ENCODE measurements at regions not wholly inside any gene's neighbourhood (a gene's known extent, or its start where the extent isn't known, plus 50 kb on each side); places are given as distances from the start of the nearest gene placed in this dataset.

DNA sequence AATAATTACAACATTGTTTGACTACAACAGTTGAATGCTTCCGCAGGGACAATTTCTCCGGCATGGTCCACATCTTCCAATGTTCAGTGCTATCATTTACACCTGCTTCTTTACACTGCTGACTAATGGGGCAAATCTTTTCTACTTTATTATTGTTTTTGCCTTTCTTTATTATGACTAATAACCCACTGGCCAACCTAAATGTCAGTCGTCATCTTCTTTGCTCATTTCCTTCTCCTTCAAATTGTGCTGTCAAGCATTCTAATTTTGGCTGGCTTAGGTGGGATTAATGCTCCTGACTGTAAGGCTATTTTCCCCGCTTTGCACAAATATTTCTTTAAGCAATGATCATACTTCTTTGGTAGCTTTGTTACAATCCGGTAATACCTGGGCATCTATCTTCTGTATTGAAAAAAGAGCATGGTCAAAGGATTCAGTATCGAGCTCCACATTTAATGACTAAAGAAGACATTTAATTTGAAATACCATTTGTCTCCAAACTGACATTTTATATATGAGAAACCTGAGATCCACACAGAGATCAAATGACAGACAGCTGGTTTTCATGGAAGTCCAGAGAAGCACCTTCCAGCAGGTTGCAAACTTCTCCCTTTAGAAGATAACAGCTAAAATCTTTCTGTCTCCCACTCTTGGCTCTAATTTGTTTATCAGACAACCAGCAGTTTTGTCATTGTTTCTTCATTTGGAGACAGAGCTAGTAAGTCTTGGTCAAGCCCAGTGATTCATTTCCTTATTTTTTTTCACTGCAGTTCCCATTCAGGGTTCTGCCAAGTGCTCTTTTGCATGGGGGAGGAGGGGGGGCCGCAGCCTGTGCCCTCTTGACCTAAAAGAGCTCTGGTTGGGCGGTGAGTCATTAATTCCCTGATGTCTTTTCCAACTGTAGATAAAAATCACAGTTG lies 132.9 kb downstream of the SOCS6 start:
- DNase-seq (ENCODE audit: low spot score) (peak; percentile 90), ATAC-seq (ENCODE audit: low read depth) (peak; percentile 75)

DNA sequence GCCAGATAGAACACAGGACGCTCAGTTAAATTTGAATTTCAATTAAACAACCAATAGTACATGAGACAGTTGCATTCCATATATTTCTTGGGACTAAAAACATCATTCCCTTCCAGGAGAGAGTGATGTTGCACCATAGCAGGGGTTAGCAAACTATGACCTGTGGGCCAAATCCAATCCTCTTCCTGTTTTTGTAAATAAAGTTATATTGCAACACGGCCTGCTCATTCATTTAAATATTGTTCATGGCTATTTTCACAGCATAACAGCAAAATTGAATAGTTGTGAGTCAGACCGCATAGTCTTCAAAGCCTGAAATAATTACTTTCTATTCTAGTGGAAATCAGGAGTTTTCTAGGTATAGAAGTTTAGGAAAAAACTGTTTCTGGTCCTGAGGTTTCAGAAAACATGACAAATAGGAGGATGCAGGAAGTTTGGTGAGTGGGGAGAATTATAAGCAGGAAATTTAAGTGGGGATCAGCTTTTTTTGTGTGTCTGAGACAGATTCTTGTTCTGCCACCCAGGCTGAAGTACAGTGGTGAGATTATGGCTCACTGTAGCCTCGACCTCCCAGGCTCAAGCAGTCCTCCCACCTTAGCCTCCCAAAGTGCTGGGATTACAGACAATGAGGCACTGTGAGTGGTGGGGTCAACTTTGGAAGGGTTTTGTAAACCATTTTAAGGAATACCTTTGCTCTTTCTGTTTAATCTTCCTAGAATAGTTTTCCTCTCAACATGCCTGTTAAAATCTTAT lies 131.5 kb downstream of the SOCS6 start:
- peak; percentile 36 for ATAC-seq (ENCODE audit: low read depth)
- TF ChIP-seq, protein P1, sequence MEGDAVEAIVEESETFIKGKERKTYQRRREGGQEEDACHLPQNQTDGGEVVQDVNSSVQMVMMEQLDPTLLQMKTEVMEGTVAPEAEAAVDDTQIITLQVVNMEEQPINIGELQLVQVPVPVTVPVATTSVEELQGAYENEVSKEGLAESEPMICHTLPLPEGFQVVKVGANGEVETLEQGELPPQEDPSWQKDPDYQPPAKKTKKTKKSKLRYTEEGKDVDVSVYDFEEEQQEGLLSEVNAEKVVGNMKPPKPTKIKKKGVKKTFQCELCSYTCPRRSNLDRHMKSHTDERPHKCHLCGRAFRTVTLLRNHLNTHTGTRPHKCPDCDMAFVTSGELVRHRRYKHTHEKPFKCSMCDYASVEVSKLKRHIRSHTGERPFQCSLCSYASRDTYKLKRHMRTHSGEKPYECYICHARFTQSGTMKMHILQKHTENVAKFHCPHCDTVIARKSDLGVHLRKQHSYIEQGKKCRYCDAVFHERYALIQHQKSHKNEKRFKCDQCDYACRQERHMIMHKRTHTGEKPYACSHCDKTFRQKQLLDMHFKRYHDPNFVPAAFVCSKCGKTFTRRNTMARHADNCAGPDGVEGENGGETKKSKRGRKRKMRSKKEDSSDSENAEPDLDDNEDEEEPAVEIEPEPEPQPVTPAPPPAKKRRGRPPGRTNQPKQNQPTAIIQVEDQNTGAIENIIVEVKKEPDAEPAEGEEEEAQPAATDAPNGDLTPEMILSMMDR (IDR thresholded peaks at IDR 0.05; ENCODE audit: poor library complexity, severe bottlenecking) = no peak
- peak overlapping the region; percentile 89 for H3K27ac ChIP-seq (ENCODE audit: poor library complexity, severe bottlenecking)
- H3K4me1 ChIP-seq (ENCODE audit: insufficient read depth, poor library complexity, severe bottlenecking) = peaks cover 58% of the 10 kb centered on the region
- no peaks in the 10 kb centered on the region for H3K36me3 ChIP-seq (ENCODE audit: low read depth)
- no peaks in the 10 kb centered on the region for H3K27me3 ChIP-seq (ENCODE audit: insufficient read depth, poor library complexity, severe bottlenecking)
- H3K4me3 ChIP-seq (ENCODE audit: severe bottlenecking) = no peak overlapping the region
- DNase-seq (ENCODE audit: low spot score) = no peak
- no peaks in the 10 kb centered on the region for H3K9me3 ChIP-seq (ENCODE audit: severe bottlenecking)

More for the DNA sequence above, 132.9 kb downstream of the SOCS6 start:
- Histone ChIP-seq H3K4me3 (ENCODE audit: severe bottlenecking) (no peak overlapping the region), H3K27me3 (ENCODE audit: insufficient read depth, poor library complexity, severe bottlenecking) (no peaks in the 10 kb centered on the region), H3K36me3 (ENCODE audit: low read depth) (no peaks in the 10 kb centered on the region), H3K27ac (ENCODE audit: poor library complexity, severe bottlenecking) (peak overlapping the region; percentile 89), H3K4me1 (ENCODE audit: insufficient read depth, poor library complexity, severe bottlenecking) (peaks cover 50% of the 10 kb centered on the region), H3K9me3 (ENCODE audit: severe bottlenecking) (peaks cover 2% of the 10 kb centered on the region)
- TF ChIP-seq, protein P1 (IDR thresholded peaks at IDR 0.05; ENCODE audit: poor library complexity, severe bottlenecking) = no peak

GRCh38 chr18:70419526-70419925 lies 130.7 kb downstream of the SOCS6 start:
- Histone ChIP-seq H3K4me1 (ENCODE audit: insufficient read depth, poor library complexity, severe bottlenecking) (peaks cover 60% of the 10 kb centered on the region), H3K27me3 (ENCODE audit: insufficient read depth, poor library complexity, severe bottlenecking) (no peaks in the 10 kb centered on the region), H3K9me3 (ENCODE audit: severe bottlenecking) (no peaks in the 10 kb centered on the region), H3K4me3 (ENCODE audit: severe bottlenecking) (no peak overlapping the region), H3K27ac (ENCODE audit: poor library complexity, severe bottlenecking) (peak overlapping the region; percentile 89), H3K36me3 (ENCODE audit: low read depth) (no peaks in the 10 kb centered on the region)
- ATAC-seq (ENCODE audit: low read depth) = no peak
- TF ChIP-seq, protein P1 (IDR thresholded peaks at IDR 0.05; ENCODE audit: poor library complexity, severe bottlenecking) = no peak
- DNase-seq (ENCODE audit: low spot score) = no peak

DNA sequence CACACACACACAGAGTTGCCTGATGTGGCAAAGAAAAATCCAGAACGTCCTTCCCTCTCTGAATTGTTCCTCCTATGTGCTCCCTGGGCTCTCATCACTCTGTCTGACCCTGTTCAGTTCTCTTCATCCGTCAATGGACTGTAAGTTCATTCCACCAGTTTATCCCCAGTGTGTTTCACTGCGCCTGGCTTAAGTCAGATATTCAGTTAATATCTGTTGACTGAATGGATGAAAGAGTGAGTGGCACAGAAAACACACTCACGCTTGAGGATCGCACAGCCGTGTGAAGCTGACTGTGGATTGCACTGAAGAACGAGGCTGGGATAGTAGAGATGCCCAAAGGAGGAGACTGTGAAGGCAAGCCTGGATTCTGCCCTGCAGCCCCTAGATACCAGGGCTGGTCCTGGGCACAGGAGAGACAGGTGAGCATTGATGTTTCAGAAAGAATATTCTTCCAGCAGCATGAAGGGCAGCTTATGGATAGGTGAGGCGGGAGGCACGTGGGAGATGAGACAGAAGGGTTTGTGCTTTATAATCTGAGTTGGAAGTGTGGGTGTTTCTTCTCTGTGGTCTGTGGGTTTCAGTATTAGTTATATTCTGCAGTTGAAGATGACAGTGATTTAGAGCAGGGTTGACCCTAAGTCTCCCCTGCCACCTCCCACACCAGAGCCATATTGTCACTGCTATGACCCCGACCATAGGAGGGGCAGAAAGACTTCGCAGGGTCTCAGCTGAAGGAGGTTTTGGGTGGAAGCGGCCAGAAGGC lies 129.9 kb downstream of the SOCS6 start:
- TF ChIP-seq, protein P1 (IDR thresholded peaks at IDR 0.05; ENCODE audit: poor library complexity, severe bottlenecking) = no peak
- Histone ChIP-seq H3K27ac (ENCODE audit: poor library complexity, severe bottlenecking) (peak overlapping the region; percentile 89), H3K27me3 (ENCODE audit: insufficient read depth, poor library complexity, severe bottlenecking) (no peaks in the 10 kb centered on the region), H3K36me3 (ENCODE audit: low read depth) (no peaks in the 10 kb centered on the region), H3K4me1 (ENCODE audit: insufficient read depth, poor library complexity, severe bottlenecking) (peaks cover 54% of the 10 kb centered on the region), H3K4me3 (ENCODE audit: severe bottlenecking) (no peak overlapping the region), H3K9me3 (ENCODE audit: severe bottlenecking) (no peaks in the 10 kb centered on the region)
- no peak for DNase-seq (ENCODE audit: low spot score)
- ATAC-seq (ENCODE audit: low read depth) = no peak
